Muscle layer of colon (tissue), 2 donors: ENCODE measurements at regions not wholly inside any gene's neighbourhood (a gene's known extent, or its start where the extent isn't known, plus 50 kb on each side); places are given as distances from the start of the nearest gene placed in this dataset.

Experiments
- H3K27ac ChIP-seq: one replicate; pipeline ENCODE4 v1.7.0; 2013; ENCODE audit warnings: low read depth, mild to moderate bottlenecking, low read length, moderate library complexity
- H3K27me3 ChIP-seq, 2 donors: one replicate each; pipeline ENCODE4 v1.7.0; 2013; ENCODE audit warnings: low read length in 2 of 2, mild to moderate bottlenecking in 2 of 2; ENCODE audit not compliant: insufficient read depth in 2 of 2, control insufficient read depth in 1 of 2
- H3K36me3 ChIP-seq: one replicate; pipeline ENCODE4 v1.7.0; 2013; ENCODE audit warnings: mild to moderate bottlenecking, low read length; ENCODE audit not compliant: insufficient read depth
- H3K4me1 ChIP-seq: one replicate; pipeline ENCODE4 v1.7.0; 2013; ENCODE audit warnings: mild to moderate bottlenecking, low read length; ENCODE audit not compliant: insufficient read depth
- H3K4me3 ChIP-seq, 2 donors: one replicate each; pipeline ENCODE4 v1.7.0; 2013; ENCODE audit warnings: low read length in 2 of 2, low read depth in 1 of 2, mild to moderate bottlenecking in 1 of 2, moderate library complexity in 1 of 2
- H3K9ac ChIP-seq: one replicate; pipeline ENCODE4 v1.7.0; 2013; ENCODE audit warnings: low read length
- H3K9me3 ChIP-seq: one replicate; pipeline ENCODE4 v1.7.0; 2013; ENCODE audit warnings: mild to moderate bottlenecking, low read length
- donor health status: abdominal sarcoma.
- donor health status: Adenocarcinoma of cecum.

- H3K9me3 ChIP-seq, result no peaks in the 10 kb centered on the region
- H3K27ac ChIP-seq, result no peak overlapping the region
- H3K27me3 ChIP-seq, result no peaks in the 10 kb centered on the region
- no peak overlapping the region for H3K9ac ChIP-seq
- no peaks in the 10 kb centered on the region for H3K4me1 ChIP-seq
- H3K4me3 ChIP-seq, result no peak overlapping the region
- no peaks in the 10 kb centered on the region for H3K36me3 ChIP-seq
Measured at GRCh38 chrX:10781847-10782530, 161.6 kb upstream of the MID1 start.

- no peaks in the 10 kb centered on the region for H3K9me3 ChIP-seq
- no peak overlapping the region for H3K27ac ChIP-seq
- H3K4me1 ChIP-seq, result no peaks in the 10 kb centered on the region
- H3K27me3 ChIP-seq, result no peaks in the 10 kb centered on the region
- no peak overlapping the region for H3K4me3 ChIP-seq
- no peak overlapping the region for H3K9ac ChIP-seq
- no peaks in the 10 kb centered on the region for H3K36me3 ChIP-seq
Measured at GRCh38 chrX:10783451-10783995, 163.1 kb upstream of the MID1 start.

- no peaks in the 10 kb centered on the region for H3K36me3 ChIP-seq
- H3K27me3 ChIP-seq, result no peaks in the 10 kb centered on the region
- no peak overlapping the region for H3K27ac ChIP-seq
- H3K4me3 ChIP-seq, result no peak overlapping the region
- no peak overlapping the region for H3K9ac ChIP-seq
- no peaks in the 10 kb centered on the region for H3K9me3 ChIP-seq
- no peaks in the 10 kb centered on the region for H3K4me1 ChIP-seq
Measured at GRCh38 chrX:10787264-10787663, 166.9 kb upstream of the MID1 start.

- Histone ChIP-seq H3K27me3 (no peaks in the 10 kb centered on the region), H3K9me3 (no peaks in the 10 kb centered on the region), H3K36me3 (no peaks in the 10 kb centered on the region), H3K9ac (no peak overlapping the region), H3K27ac (peak overlapping the region; percentile 14), H3K4me3 (no peak overlapping the region), H3K4me1 (peaks cover 20% of the 10 kb centered on the region)
Measured at GRCh38 chrX:10794203-10794630, 173.8 kb upstream of the MID1 start.

- H3K36me3 ChIP-seq, result no peaks in the 10 kb centered on the region
- H3K4me1 ChIP-seq, result peaks cover 26% of the 10 kb centered on the region
- H3K9me3 ChIP-seq, result no peaks in the 10 kb centered on the region
- H3K27ac ChIP-seq, result no peak overlapping the region
- no peaks in the 10 kb centered on the region for H3K27me3 ChIP-seq
- no peak overlapping the region for H3K4me3 ChIP-seq
- H3K9ac ChIP-seq, result no peak overlapping the region
Measured at GRCh38 chrX:10795721-10796120, 175.3 kb upstream of the MID1 start.

- no peaks in the 10 kb centered on the region for H3K27me3 ChIP-seq
- no peak overlapping the region for H3K4me3 ChIP-seq
- no peaks in the 10 kb centered on the region for H3K9me3 ChIP-seq
- peaks cover 28% of the 10 kb centered on the region for H3K4me1 ChIP-seq
- H3K36me3 ChIP-seq, result no peaks in the 10 kb centered on the region
- no peak overlapping the region for H3K9ac ChIP-seq
- H3K27ac ChIP-seq, result no peak overlapping the region
Measured at GRCh38 chrX:10797466-10797865, 177.1 kb upstream of the MID1 start.

GRCh38 chrX:10798041-10798440, 177.7 kb upstream of the MID1 start:
- Histone ChIP-seq H3K4me3 (no peak overlapping the region), H3K27ac (no peak overlapping the region), H3K36me3 (no peaks in the 10 kb centered on the region), H3K4me1 (peaks cover 28% of the 10 kb centered on the region), H3K27me3 (no peaks in the 10 kb centered on the region), H3K9ac (no peak overlapping the region), H3K9me3 (no peaks in the 10 kb centered on the region)

GRCh38 chrX:10800796-10801195, 180.4 kb upstream of the MID1 start:
- Histone ChIP-seq H3K4me3 (no peak overlapping the region), H3K9ac (no peak overlapping the region), H3K27ac (no peak overlapping the region), H3K36me3 (no peaks in the 10 kb centered on the region), H3K4me1 (peaks cover 10% of the 10 kb centered on the region), H3K27me3 (no peaks in the 10 kb centered on the region), H3K9me3 (no peaks in the 10 kb centered on the region)

- Histone ChIP-seq H3K9me3 (no peaks in the 10 kb centered on the region), H3K4me1 (no peaks in the 10 kb centered on the region), H3K27me3 (no peaks in the 10 kb centered on the region), H3K27ac (no peak overlapping the region), H3K4me3 (no peak overlapping the region), H3K9ac (no peak overlapping the region), H3K36me3 (no peaks in the 10 kb centered on the region)
Measured at GRCh38 chrX:10811111-10811510, 190.7 kb upstream of the MID1 start.

- Histone ChIP-seq H3K27ac (no peak overlapping the region), H3K9ac (no peak overlapping the region), H3K4me3 (no peak overlapping the region), H3K36me3 (no peaks in the 10 kb centered on the region), H3K27me3 (no peaks in the 10 kb centered on the region), H3K9me3 (no peaks in the 10 kb centered on the region), H3K4me1 (no peaks in the 10 kb centered on the region)
Measured at GRCh38 chrX:10813761-10814160, 193.4 kb upstream of the MID1 start.

- no peaks in the 10 kb centered on the region for H3K27me3 ChIP-seq
- H3K4me3 ChIP-seq, result no peak overlapping the region
- H3K9ac ChIP-seq, result no peak overlapping the region
- H3K36me3 ChIP-seq, result no peaks in the 10 kb centered on the region
- no peaks in the 10 kb centered on the region for H3K9me3 ChIP-seq
- peaks cover 6% of the 10 kb centered on the region for H3K4me1 ChIP-seq
- no peak overlapping the region for H3K27ac ChIP-seq
Measured at GRCh38 chrX:10818651-10819050, 198.3 kb upstream of the MID1 start.

- Histone ChIP-seq H3K36me3 (no peaks in the 10 kb centered on the region), H3K27ac (no peak overlapping the region)
Measured at GRCh38 chrX:10819973-10820372, 199.6 kb upstream of the MID1 start.

More at GRCh38 chrX:10819973-10820372, 199.6 kb upstream of the MID1 start:
- H3K9ac ChIP-seq, result no peak overlapping the region
- no peaks in the 10 kb centered on the region for H3K27me3 ChIP-seq
- no peaks in the 10 kb centered on the region for H3K9me3 ChIP-seq
- H3K4me3 ChIP-seq, result no peak overlapping the region
- peaks cover 6% of the 10 kb centered on the region for H3K4me1 ChIP-seq
